GM12878 (cell line): ENCODE measurements at regions not wholly inside any gene's neighbourhood (a gene's known extent, or its start where the extent isn't known, plus 50 kb on each side); places are given as distances from the start of the nearest gene placed in this dataset.

Source experiments
- ATAC-seq: fragments of 200-7000 bp; cut with Tn5 transposase; 3 replicates; pipeline ENCODE4 v1.9.1; 2020; ENCODE audit warnings: mild to moderate bottlenecking, moderate library complexity
- BruUV-seq: library from RNA; stranded (reverse); fragments of 400-500 nt; replicated peaks from 2 replicates; lab custom pipeline; 2021; lab: Mats Ljungman, UMichigan
- CTCF ChIA-PET: fragments of 300-600 bp; sonication (Branson Sonifier 250); formaldehyde crosslinking; extraction: SDS; loops from one replicate; lab custom pipeline; 2021; ENCODE audit warnings: inconsistent platforms; lab: Yijun Ruan, JAX
- POLR2A ChIA-PET: fragments of 350-600 bp; formaldehyde crosslinking; extraction: SDS; loops from one replicate; lab custom pipeline; 2021; ENCODE audit warnings: inconsistent platforms; lab: Charles Lee
- RAD21 ChIA-PET: fragments of 300-600 bp; sonication (Branson Sonifier 250); formaldehyde crosslinking; loops from one replicate; lab custom pipeline; 2023; ENCODE audit warnings: antibody characterized with exemption; ENCODE audit not compliant: unreplicated experiment; lab: Charles Lee
- SMC1A ChIA-PET: fragments of 300-600 bp; sonication (Branson Sonifier 250); formaldehyde crosslinking; loops from one replicate; lab custom pipeline; 2023; ENCODE audit not compliant: unreplicated experiment, uncharacterized antibody; lab: Charles Lee
- DNase-seq: peaks from one replicate; pipeline ENCODE4 v3.0.0-alpha.2; 2011; ENCODE audit warnings: low read depth, low spot score
- FAIRE-seq: peaks from 3 replicates; lab custom pipeline; 2011; peaks lifted over from hg19 to GRCh38; lab: Jason Lieb, UNC
- H2AFZ ChIP-seq: 2 replicates; pipeline ENCODE4 v1.6.0; 2011; ENCODE audit warnings: low read depth, low read length, control low read depth; ENCODE audit not compliant: control insufficient read depth
- H3K27ac ChIP-seq: 2 replicates; pipeline ENCODE4 v1.5.1; 2011; ENCODE audit warnings: control low read depth; ENCODE audit not compliant: control insufficient read depth, insufficient read depth
- H3K27me3 ChIP-seq, 2 experiments: replicated peaks in 1 of 2; 2 replicates each; pipeline versions ENCODE4 v1.6.0 to v1.6.1; 2011; ENCODE audit warnings: low read length in 1 of 2; ENCODE audit not compliant: control insufficient read depth in 2 of 2, insufficient read depth in 2 of 2
- H3K36me3 ChIP-seq, 2 experiments: 2 replicates each; pipeline ENCODE4 v1.5.1; 2011; ENCODE audit warnings: low read length in 1 of 2; ENCODE audit not compliant: control insufficient read depth in 2 of 2, insufficient read depth in 2 of 2
- H3K4me1 ChIP-seq: 2 replicates; pipeline ENCODE4 v1.6.1; 2011; ENCODE audit warnings: mild to moderate bottlenecking, low read length, moderate library complexity, mixed read lengths; ENCODE audit not compliant: control insufficient read depth, insufficient read depth
- H3K4me2 ChIP-seq: 2 replicates; pipeline ENCODE4 v1.6.0; 2011; ENCODE audit warnings: control low read depth; ENCODE audit not compliant: control insufficient read depth, insufficient read depth
- H3K4me3 ChIP-seq: fragments of 200-600 bp; sonication (generic); 2 replicates; pipeline ENCODE4 v1.5.1; 2016
- H3K79me2 ChIP-seq: 2 replicates; pipeline ENCODE4 v1.6.0; 2011; ENCODE audit warnings: low read length; ENCODE audit not compliant: control insufficient read depth, insufficient read depth
- H3K9ac ChIP-seq: 2 replicates; pipeline ENCODE4 v1.8.0; 2011; ENCODE audit warnings: low read length, control low read depth, mixed read lengths; ENCODE audit not compliant: control insufficient read depth, insufficient read depth
- H3K9me3 ChIP-seq: replicated peaks from 3 replicates; pipeline ENCODE4 v1.5.1; 2011; ENCODE audit warnings: mild to moderate bottlenecking, low read length; ENCODE audit not compliant: control insufficient read depth, insufficient read depth
- H4K20me1 ChIP-seq: 2 replicates; pipeline ENCODE4 v1.6.0; 2011; ENCODE audit not compliant: control insufficient read depth, insufficient read depth
- CEBPB ChIP-seq, 2 experiments: fragments of 150-350 bp in 1 of 2; IDR thresholded peaks; 2 replicates each; pipeline ENCODE4 v1.6.1; 2012 to 2014; ENCODE audit warnings: low read depth in 2 of 2, low read length in 2 of 2, borderline replicate concordance in 1 of 2, inconsistent platforms in 1 of 2
- KDM1A ChIP-seq: fragments of 200-600 bp; sonication (generic); IDR thresholded peaks from 2 replicates; pipeline ENCODE4 v1.6.1; 2016; ENCODE audit warnings: borderline replicate concordance
- MTA2 ChIP-seq: fragments of 450-650 bp; IDR thresholded peaks from 2 replicates; pipeline ENCODE4 v1.6.1; 2016; ENCODE audit warnings: low read depth, mild to moderate bottlenecking, moderate library complexity
- ZNF207 ChIP-seq: fragments of 450-650 bp; IDR thresholded peaks from 2 replicates; pipeline ENCODE4 v1.6.1; 2014; ENCODE audit warnings: antibody characterized with exemption, mild to moderate bottlenecking, borderline replicate concordance
- ZNF24 ChIP-seq: fragments of 450-650 bp; IDR thresholded peaks from 2 replicates; pipeline ENCODE4 v1.6.1; 2017; ENCODE audit warnings: antibody characterized with exemption, mild to moderate bottlenecking
- ZNF274 ChIP-seq: IDR thresholded peaks from one replicate; pipeline ENCODE4 v1.8.0; 2011; ENCODE audit not compliant: insufficient read length, insufficient read depth
- WGBS: methylation state at CpG from one replicate; pipeline ENCODE4 v1.1.6; 2016; ENCODE audit warnings: low lambda C conversion rate; ENCODE audit not compliant: insufficient replicate concordance, insufficient coverage; ENCODE audit errors: missing lambda C conversion rate; 5-methylcytosine and 5-hydroxymethylcytosine counted together
- in situ Hi-C: fragments of 300-500 bp; cut with MboI; formaldehyde crosslinking; loops from 9 replicates; pipeline ENCODE4 v1.14.3; 2018; ENCODE audit warnings: mixed read lengths
- intact Hi-C: fragments of 100-400 bp; cut with micrococcal nuclease; formaldehyde crosslinking; loops from one replicate; pipeline ENCODE4 v1.14.2; 2022; ENCODE audit not compliant: unreplicated experiment
- TF ChIP-seq, protein P1 (sequence below): fragments of 150-350 bp; IDR thresholded peaks from 2 replicates; pipeline ENCODE4 v1.6.1; 2016; ENCODE audit warnings: low read depth, low read length

DNA sequence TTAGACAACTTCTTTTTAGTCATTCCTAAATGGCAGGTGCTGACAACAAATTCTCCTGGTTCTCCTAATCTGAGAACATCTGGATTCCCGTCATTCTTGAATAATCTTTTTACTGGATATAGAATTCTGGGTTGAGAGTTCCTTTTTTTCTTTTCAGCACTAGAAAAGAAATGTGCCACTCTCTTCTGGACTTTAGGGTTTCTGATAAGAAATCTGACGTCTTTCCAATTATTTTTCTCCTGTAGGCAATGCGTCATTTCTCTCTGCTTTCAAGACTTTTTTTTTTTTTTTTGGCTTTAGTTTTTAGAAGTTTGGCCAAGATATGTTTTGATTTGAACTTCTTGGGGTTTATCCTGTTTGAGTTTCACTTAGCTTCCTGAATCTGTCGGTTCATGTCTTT, 66.1 kb upstream of the RNF24 start:
- in situ Hi-C loops (no loop called here), intact Hi-C loops (loop anchor here (5.0 to 10.0 kb wide), 2 partner anchors 294 to 397 kb away; partner anchors contain the start of genes ADAM33 and CENPB)
- Histone ChIP-seq H3K27ac (no peak overlapping the region), H3K79me2 (no peaks in the 10 kb centered on the region), H3K4me2 (no peak overlapping the region), H3K4me3 (no peak overlapping the region), H2AFZ (no peak overlapping the region), H3K27me3 (no peaks in the 10 kb centered on the region; a peak in 1 of 4 replicates), H3K9me3 (no peaks in the 10 kb centered on the region), H3K36me3 (no peaks in the 10 kb centered on the region), H3K9ac (no peak overlapping the region), H4K20me1 (no peaks in the 10 kb centered on the region), H3K4me1 (peaks cover 22% of the 10 kb centered on the region)
- CTCF ChIA-PET, result interaction anchor here (0.7 to 1.6 kb wide), 2 partner anchors 32 to 60 kb away, joined by 3 read pairs; no protein-coding TSS in a partner anchor
- no TSS peak for BruUV-seq
- POLR2A ChIA-PET, result interaction anchor here (0.7 kb wide), 1 partner anchor 336 kb away, joined by 3 read pairs; no protein-coding TSS in a partner anchor
- RAD21 ChIA-PET, result interaction anchor here (1.6 kb wide), 1 partner anchor 89 kb away, joined by 3 read pairs; no protein-coding TSS in a partner anchor
- TF ChIP-seq CEBPB (IDR thresholded peaks at IDR 0.05; ENCODE audit: borderline replicate concordance in 1 of 2, low read depth in 2 of 2, low read length in 2 of 2), result no peak
- TF ChIP-seq, protein P1, sequence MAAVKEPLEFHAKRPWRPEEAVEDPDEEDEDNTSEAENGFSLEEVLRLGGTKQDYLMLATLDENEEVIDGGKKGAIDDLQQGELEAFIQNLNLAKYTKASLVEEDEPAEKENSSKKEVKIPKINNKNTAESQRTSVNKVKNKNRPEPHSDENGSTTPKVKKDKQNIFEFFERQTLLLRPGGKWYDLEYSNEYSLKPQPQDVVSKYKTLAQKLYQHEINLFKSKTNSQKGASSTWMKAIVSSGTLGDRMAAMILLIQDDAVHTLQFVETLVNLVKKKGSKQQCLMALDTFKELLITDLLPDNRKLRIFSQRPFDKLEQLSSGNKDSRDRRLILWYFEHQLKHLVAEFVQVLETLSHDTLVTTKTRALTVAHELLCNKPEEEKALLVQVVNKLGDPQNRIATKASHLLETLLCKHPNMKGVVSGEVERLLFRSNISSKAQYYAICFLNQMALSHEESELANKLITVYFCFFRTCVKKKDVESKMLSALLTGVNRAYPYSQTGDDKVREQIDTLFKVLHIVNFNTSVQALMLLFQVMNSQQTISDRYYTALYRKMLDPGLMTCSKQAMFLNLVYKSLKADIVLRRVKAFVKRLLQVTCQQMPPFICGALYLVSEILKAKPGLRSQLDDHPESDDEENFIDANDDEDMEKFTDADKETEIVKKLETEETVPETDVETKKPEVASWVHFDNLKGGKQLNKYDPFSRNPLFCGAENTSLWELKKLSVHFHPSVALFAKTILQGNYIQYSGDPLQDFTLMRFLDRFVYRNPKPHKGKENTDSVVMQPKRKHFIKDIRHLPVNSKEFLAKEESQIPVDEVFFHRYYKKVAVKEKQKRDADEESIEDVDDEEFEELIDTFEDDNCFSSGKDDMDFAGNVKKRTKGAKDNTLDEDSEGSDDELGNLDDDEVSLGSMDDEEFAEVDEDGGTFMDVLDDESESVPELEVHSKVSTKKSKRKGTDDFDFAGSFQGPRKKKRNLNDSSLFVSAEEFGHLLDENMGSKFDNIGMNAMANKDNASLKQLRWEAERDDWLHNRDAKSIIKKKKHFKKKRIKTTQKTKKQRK, result no peak
- TF ChIP-seq ZNF274, result no peak
- TF ChIP-seq KDM1A, result no peak
- no peak for TF ChIP-seq ZNF24
- TF ChIP-seq MTA2, result no peak
- TF ChIP-seq ZNF207, result no peak
- no peak for DNase-seq
- no peak for ATAC-seq
- WGBS, result 77% methylated on average over 4 of the region's 4 CpGs
- SMC1A ChIA-PET, result interaction anchor here (1.1 kb wide), 1 partner anchor 70 kb away, joined by 3 read pairs; no protein-coding TSS in a partner anchor
- FAIRE-seq, result no peak
